Neural progenitor cell (in vitro differentiated cells): ENCODE measurements at regions not wholly inside any gene's neighbourhood (a gene's known extent, or its start where the extent isn't known, plus 50 kb on each side); places are given as distances from the start of the nearest gene placed in this dataset.

ENCODE experiments used
- CTCF ChIP-seq: fragments of 200-600 bp; sonication (generic); IDR thresholded peaks from 2 replicates; pipeline ENCODE4 v1.5.1; 2017; ENCODE audit warnings: antibody characterized with exemption, mild to moderate bottlenecking
- EZH2 ChIP-seq: fragments of 200-600 bp; sonication (generic); IDR thresholded peaks from 2 replicates; pipeline ENCODE4 v1.6.1; 2017; ENCODE audit warnings: antibody characterized with exemption, mild to moderate bottlenecking, moderate library complexity
- EZH2phosphoT487 ChIP-seq: fragments of 200-600 bp; sonication (generic); IDR thresholded peaks from 2 replicates; pipeline ENCODE4 v1.6.1; 2017; ENCODE audit warnings: antibody characterized with exemption

- TF ChIP-seq CTCF (no peak), EZH2phosphoT487 (no peak), EZH2 (no peak)
Observed at GRCh38 chr13:64723724-64724123, 2506.4 kb downstream of the PCDH9 start.
